PC-3 (cell line): ENCODE measurements at regions not wholly inside any gene's neighbourhood (a gene's known extent, or its start where the extent isn't known, plus 50 kb on each side); places are given as distances from the start of the nearest gene placed in this dataset.

Source experiments
- ATAC-seq: fragments of 200-7000 bp; cut with Tn5 transposase; 2 replicates; pipeline ENCODE4 v1.9.1; 2020; ENCODE audit warnings: mild to moderate bottlenecking, moderate library complexity
- BruUV-seq: library from RNA; stranded (reverse); fragments of 400-500 nt; replicated peaks from 2 replicates; lab custom pipeline; 2021; lab: Mats Ljungman, UMichigan
- CTCF ChIA-PET: fragments of 300-600 bp; sonication (Branson Sonifier 250); formaldehyde crosslinking; loops from one replicate; lab custom pipeline; 2022; ENCODE audit warnings: antibody characterized with exemption; lab: Charles Lee
- POLR2A ChIA-PET: fragments of 300-600 bp; sonication (Branson Sonifier 250); formaldehyde crosslinking; loops from one replicate; lab custom pipeline; 2022; ENCODE audit warnings: antibody characterized with exemption; ENCODE audit not compliant: unreplicated experiment; lab: Charles Lee
- DNase-seq: peaks from one replicate; pipeline ENCODE4 v3.0.0-alpha.2; 2015
- H2AFZ ChIP-seq: fragments of 300-600 bp; sonication (generic); 2 replicates; pipeline ENCODE4 v1.6.0; 2016; ENCODE audit warnings: antibody characterized with exemption, low read length
- H3F3A ChIP-seq: fragments of 300-600 bp; sonication (generic); one replicate; pipeline ENCODE4 v1.6.0; 2017; ENCODE audit warnings: antibody characterized with exemption, low read length, control low read depth, mild to moderate bottlenecking; ENCODE audit not compliant: unreplicated experiment
- H3K27ac ChIP-seq: fragments of 300-600 bp; sonication (generic); 2 replicates; pipeline ENCODE4 v1.5.1; 2016; ENCODE audit warnings: mild to moderate bottlenecking, low read length
- H3K27me3 ChIP-seq: fragments of 300-600 bp; sonication (generic); 2 replicates; pipeline ENCODE4 v1.6.1; 2016; ENCODE audit warnings: low read length, mixed read lengths
- H3K36me3 ChIP-seq: fragments of 300-600 bp; sonication (generic); 2 replicates; pipeline ENCODE4 v1.6.1; 2016; ENCODE audit warnings: low read depth, mixed run types, low read length, mixed read lengths
- H3K4me1 ChIP-seq: fragments of 300-600 bp; sonication (generic); 2 replicates; pipeline ENCODE4 v1.5.1; 2016; ENCODE audit warnings: low read length; ENCODE audit not compliant: insufficient read depth
- H3K4me2 ChIP-seq: fragments of 300-600 bp; sonication (generic); 2 replicates; pipeline ENCODE4 v1.6.0; 2016; ENCODE audit warnings: low read length
- H3K4me3 ChIP-seq: fragments of 300-600 bp; sonication (generic); 2 replicates; pipeline ENCODE4 v1.5.1; 2016; ENCODE audit warnings: mild to moderate bottlenecking, low read length, mixed read lengths
- H3K79me2 ChIP-seq: fragments of 300-600 bp; sonication (generic); 2 replicates; pipeline ENCODE4 v1.6.1; 2017; ENCODE audit warnings: low read length, mixed read lengths
- H3K9ac ChIP-seq: fragments of 300-600 bp; sonication (generic); 2 replicates; pipeline ENCODE4 v1.6.0; 2016; ENCODE audit warnings: mild to moderate bottlenecking, low read length
- H3K9me2 ChIP-seq: fragments of 300-600 bp; sonication (generic); replicated peaks from 2 replicates; pipeline ENCODE4 v1.6.1; 2016; ENCODE audit warnings: mixed run types, low read length, mixed read lengths
- H3K9me3 ChIP-seq: fragments of 300-600 bp; sonication (generic); 2 replicates; pipeline ENCODE4 v1.6.1; 2016; ENCODE audit warnings: low read length, mixed read lengths
- H4K20me1 ChIP-seq: fragments of 300-600 bp; sonication (generic); 2 replicates; pipeline ENCODE4 v1.6.1; 2016; ENCODE audit warnings: low read length, mixed read lengths
- CTCF ChIP-seq: fragments of 300-600 bp; sonication (generic); conservative IDR thresholded peaks from 2 replicates; pipeline ENCODE4 v1.5.1; 2017; ENCODE audit warnings: antibody characterized with exemption, low read depth, mild to moderate bottlenecking, low read length
- EZH2 ChIP-seq: fragments of 300-600 bp; sonication (generic); IDR thresholded peaks from one replicate; pipeline ENCODE4 v1.6.1; 2017; ENCODE audit warnings: antibody characterized with exemption, mild to moderate bottlenecking, low read length; ENCODE audit not compliant: unreplicated experiment
- EZH2phosphoT487 ChIP-seq: fragments of 300-600 bp; sonication (generic); IDR thresholded peaks from 2 replicates; pipeline ENCODE4 v1.6.1; 2018; ENCODE audit warnings: mild to moderate bottlenecking, antibody characterized with exemption, low read length, borderline replicate concordance
- intact Hi-C: fragments of 100-400 bp; cut with micrococcal nuclease; formaldehyde crosslinking; loops from 2 replicates; pipeline ENCODE4 v1.9.0; 2023

- Histone ChIP-seq H3K36me3 (no peaks in the 10 kb centered on the region), H3K4me3 (no peak overlapping the region), H4K20me1 (no peaks in the 10 kb centered on the region), H3K79me2 (no peaks in the 10 kb centered on the region), H3K4me2 (no peak overlapping the region), H3K27ac (no peak overlapping the region), H3K9ac (no peak overlapping the region), H3K9me3 (no peaks in the 10 kb centered on the region), H3K9me2 (no peaks in the 10 kb centered on the region), H3F3A (no peaks in the 10 kb centered on the region), H3K27me3 (no peaks in the 10 kb centered on the region), H3K4me1 (peaks cover 20% of the 10 kb centered on the region), H2AFZ (no peak overlapping the region)
- ChIA-PET POLR2A (no interaction called here), CTCF (no interaction called here)
- ATAC-seq = no peak
- DNase-seq = no peak
- BruUV-seq = no TSS peak
- intact Hi-C loops = no loop called here
- TF ChIP-seq CTCF (no peak), EZH2 (no peak), EZH2phosphoT487 (no peak)
These were observed 158.0 kb upstream of the PRDX4 start for GRCh38 chrX:23509256-23509655.

- H3K4me3 ChIP-seq = no peak overlapping the region
- H4K20me1 ChIP-seq = no peaks in the 10 kb centered on the region
- ChIA-PET CTCF (no interaction called here), POLR2A (no interaction called here)
- no peak overlapping the region for H3K9ac ChIP-seq
- H3K4me2 ChIP-seq = no peak overlapping the region
- no peaks in the 10 kb centered on the region for H3K27me3 ChIP-seq
- H3F3A ChIP-seq = no peaks in the 10 kb centered on the region
- no peaks in the 10 kb centered on the region for H3K79me2 ChIP-seq
- H3K36me3 ChIP-seq = no peaks in the 10 kb centered on the region
- no peaks in the 10 kb centered on the region for H3K9me3 ChIP-seq
- H3K27ac ChIP-seq = no peak overlapping the region
- H3K4me1 ChIP-seq = no peaks in the 10 kb centered on the region
- no TSS peak for BruUV-seq
- intact Hi-C loops = no loop called here
- H3K9me2 ChIP-seq = no peaks in the 10 kb centered on the region
- TF ChIP-seq EZH2phosphoT487 (no peak), EZH2 (no peak), CTCF (no peak)
- ATAC-seq (no peak), DNase-seq (no peak)
- no peak overlapping the region for H2AFZ ChIP-seq
These were observed 155.5 kb upstream of the PRDX4 start for GRCh38 chrX:23511793-23512192.

DNA sequence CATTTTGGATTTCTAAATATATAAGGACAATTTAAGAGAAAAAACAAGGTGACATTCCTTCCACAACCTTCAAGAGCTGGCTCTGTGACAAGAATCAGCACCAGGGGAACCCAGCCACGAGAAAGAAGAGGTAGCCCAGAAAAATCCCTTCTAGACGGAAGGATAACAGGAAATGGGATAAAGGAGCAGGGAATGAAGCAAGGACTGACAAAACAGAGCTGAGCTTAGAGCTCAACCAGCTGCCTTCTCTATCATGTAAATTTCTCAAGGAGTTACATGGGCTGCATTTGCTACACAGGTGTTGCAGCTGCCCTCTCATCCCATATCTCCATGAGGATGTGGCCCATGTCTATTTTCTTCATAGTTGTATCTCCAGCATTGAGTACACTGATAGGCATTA, 154.2 kb upstream of the PRDX4 start:
- Histone ChIP-seq H3K9me2 (no peaks in the 10 kb centered on the region), H3K27ac (no peak overlapping the region), H4K20me1 (no peaks in the 10 kb centered on the region), H3K9ac (no peak overlapping the region), H2AFZ (no peak overlapping the region), H3K79me2 (no peaks in the 10 kb centered on the region), H3F3A (no peaks in the 10 kb centered on the region), H3K9me3 (no peaks in the 10 kb centered on the region), H3K4me3 (no peak overlapping the region), H3K27me3 (no peaks in the 10 kb centered on the region), H3K36me3 (no peaks in the 10 kb centered on the region), H3K4me2 (no peak overlapping the region), H3K4me1 (no peaks in the 10 kb centered on the region)
- DNase-seq = no peak
- ATAC-seq = no peak
- TF ChIP-seq EZH2phosphoT487 = no peak
- no peak for TF ChIP-seq CTCF
- no peak for TF ChIP-seq EZH2
- intact Hi-C loops = no loop called here
- ChIA-PET POLR2A (no interaction called here), CTCF (no interaction called here)
- BruUV-seq = no TSS peak
